ENCODE measurements at regions not wholly inside any gene's neighbourhood (a gene's known extent, or its start where the extent isn't known, plus 50 kb on each side); places are given as distances from the start of the nearest gene placed in this dataset.
"Not testable (repeated sequence)": the region's sequence is repeated elsewhere in the genome, so short reads cannot be mapped to it uniquely, and the experiment has no call there.

DNA sequence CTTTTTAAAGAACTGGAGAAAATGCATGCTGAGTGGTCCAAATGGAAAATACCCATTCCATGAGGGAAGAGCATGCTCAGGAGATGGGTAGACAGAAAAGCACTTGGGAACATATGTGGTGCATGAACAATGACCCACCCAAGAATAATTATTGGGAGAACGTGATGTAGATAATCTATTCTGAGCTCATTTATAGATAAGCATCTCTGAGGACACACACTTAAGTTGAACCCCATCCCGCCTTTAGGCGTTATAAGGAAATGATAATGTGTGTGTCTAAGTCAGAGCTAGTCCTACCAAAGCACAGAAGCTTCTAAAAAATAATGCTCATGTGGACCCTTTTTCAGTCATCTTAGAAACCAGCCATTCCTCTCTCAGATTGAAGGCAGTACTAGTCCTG is 189.9 kb downstream of the KTN1 start:
- ATAC-seq, result no peak

GRCh38 chr14:55771242-55771981 is 191.4 kb downstream of the KTN1 start:
- no peak for ATAC-seq

GRCh38 chr14:55772486-55772885 is 192.5 kb downstream of the KTN1 start:
- ATAC-seq, result no peak

DNA sequence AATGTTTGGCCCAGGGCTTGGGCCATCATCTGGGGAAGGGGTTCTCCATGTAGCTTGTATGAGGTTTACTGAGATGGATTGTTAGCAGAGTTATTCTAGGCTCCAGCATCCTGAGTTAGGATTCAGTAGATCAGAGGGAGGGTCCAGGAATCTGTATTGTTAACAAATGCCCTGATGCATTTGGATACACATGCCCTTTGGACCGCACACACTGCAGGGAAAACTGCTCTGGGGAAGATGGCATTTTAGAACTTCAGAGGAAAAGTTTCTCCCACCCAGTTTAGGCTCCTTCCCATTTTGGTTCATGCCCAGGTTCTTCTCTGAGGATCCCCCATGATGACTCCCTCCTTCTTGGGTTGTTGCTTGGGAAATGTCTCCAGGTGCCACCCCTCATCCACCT is 193.3 kb downstream of the KTN1 start:
- ATAC-seq, result no peak

DNA sequence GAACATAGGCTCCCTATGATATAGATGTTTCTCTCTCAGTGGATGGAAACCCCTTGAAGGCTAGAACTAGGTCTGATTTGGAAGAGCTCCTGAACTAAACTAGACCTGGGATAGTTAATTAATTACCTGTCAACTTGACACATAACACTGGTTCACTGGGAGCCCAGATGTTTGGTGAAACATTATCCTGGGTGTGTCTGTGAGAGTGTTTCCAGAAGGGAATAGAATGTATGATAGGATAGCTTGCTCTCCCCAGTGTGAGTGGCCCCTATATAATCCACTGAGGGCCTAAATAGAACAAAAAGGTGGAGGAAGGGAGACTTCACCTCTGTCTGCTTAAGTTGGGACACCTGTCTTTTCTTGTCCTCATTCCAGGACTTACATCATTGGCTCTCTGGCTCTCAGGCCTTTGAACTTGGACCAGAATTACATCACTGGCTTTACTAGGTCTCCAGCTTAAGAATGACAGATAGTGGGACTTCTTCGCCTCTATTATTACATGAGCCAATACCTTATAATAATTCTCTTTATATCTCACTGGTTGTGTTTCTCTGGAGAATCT is 194.1 kb downstream of the KTN1 start:
- ATAC-seq, result no peak

- ATAC-seq, result no peak
These were observed 197.9 kb downstream of the KTN1 start for GRCh38 chr14:55777877-55778276.

- peak; percentile 89 for ATAC-seq
These were observed 200.3 kb downstream of the KTN1 start for GRCh38 chr14:55780156-55780946.

DNA sequence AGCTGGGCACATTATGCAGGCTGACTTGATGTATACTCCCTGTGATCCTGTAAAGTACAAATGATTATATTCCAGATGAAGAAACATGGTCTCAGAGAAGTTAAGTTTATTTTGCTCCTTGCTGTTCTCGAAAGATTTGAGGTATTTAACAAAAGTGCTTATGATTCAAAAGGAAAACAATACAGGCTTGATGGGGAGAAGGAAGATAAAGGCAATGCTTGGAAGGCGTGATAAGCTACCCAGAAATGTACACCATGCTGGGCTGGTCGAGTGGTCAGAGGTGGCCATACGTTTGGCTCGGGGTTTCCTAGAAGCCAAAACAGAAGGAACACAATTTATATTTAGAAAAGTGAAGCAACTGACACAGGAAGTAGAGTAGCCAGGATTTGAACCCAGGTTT is 201.0 kb downstream of the KTN1 start:
- ATAC-seq, result no peak

- ATAC-seq, result no peak
These were observed 202.2 kb downstream of the KTN1 start for GRCh38 chr14:55782166-55782565.

DNA sequence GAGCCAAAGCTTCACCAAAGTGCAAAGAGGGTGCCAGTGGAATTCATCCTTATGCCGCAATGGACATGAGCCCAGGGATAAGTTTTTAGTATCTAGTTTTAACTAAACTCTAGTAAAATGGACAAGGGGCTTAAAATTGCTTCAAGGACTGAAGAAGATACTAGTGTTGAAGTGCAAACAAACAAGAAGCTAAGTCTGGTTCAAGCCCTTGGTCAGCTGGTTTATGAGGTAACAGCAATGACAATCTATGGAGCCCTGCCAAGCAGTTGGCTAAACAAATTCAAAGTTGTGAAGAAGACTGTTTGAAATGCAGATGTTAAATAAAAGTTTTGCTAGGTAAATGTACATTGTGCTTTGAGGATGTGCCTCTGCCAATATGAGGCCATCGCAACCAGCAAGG is 209.4 kb downstream of the KTN1 start:
- ATAC-seq, result no peak

GRCh38 chr14:55794655-55795595 is 214.9 kb downstream of the KTN1 start:
- peak; percentile 88 for ATAC-seq

GRCh38 chr14:55796513-55796912 is 216.5 kb downstream of the KTN1 start:
- not testable (repeated sequence) for ATAC-seq

- no peak for ATAC-seq
These were observed 218.4 kb downstream of the KTN1 start for GRCh38 chr14:55798406-55798805.

- no peak for ATAC-seq
These were observed 219.6 kb downstream of the KTN1 start for GRCh38 chr14:55799508-55800095.

DNA sequence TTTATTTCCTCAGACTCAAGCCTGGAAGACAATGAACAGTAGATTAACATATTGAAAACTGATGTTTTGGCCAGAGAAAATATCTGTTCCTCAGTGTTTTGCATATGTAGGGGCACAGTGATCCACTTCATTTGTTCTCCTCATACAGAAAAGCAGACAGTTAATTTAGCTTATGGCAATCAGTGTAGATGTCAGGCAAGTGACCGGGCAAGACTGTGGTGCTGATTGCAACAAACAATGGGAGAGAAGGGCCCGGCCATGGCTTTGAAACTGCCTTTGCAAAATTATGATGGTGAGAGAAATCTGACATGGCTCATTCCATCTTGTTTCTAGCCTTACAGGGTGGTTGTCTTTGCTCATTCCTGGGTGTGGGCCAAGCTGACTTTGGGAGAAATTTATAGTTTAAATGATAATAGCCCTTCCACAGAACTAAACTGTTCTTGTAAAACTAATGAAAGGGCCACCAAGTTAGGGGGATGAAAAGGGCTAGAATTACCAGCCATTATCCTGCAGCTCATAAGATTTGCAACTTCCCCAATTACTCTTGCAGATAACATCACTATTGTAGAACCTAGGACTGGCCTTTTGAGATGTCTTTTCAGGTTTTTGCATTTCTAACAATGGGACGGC is 220.3 kb downstream of the KTN1 start:
- no peak for ATAC-seq

- no peak for ATAC-seq
These were observed 221.1 kb downstream of the KTN1 start for GRCh38 chr14:55801121-55801520.

DNA sequence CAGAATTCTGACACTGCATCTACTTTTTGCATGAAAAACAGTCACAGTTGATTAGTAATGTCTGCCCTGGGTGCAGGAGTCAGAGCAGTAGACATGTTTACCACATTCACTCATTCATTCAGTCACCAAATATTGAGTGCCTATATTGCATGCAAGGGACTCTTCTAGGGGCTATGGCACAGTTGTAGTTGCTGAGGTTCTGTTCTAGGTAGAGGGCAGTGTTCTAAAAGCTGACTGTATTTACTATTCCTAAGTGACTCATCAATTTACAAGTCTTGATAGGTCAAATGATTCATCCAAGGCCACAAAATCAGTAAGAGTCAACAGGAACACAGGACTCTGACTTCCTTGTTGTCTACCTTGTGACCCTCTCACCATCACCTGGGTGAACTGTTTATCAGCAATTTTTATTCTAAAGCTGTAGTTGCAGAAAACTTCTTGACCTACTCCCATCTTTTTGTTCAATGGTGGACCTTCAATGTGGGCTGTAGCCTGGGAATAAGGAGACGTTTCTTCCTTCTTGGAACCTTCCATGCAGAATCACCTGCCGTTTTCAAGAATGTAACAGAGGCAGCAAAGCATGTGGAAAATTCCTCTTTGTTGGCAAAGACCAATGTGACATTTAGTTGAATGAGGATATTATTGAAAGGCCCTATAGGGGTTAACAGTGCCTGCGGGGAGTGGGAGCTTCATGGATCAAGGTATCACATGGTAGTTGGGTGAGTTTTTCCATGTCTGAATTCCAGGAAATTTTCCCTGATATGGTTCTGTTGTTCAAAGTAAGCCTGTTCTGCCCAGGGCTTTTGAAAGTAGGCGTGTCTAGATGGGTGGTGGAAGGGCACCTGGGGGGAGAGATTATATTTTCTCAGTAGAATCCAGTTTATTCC is 223.2 kb downstream of the KTN1 start:
- ATAC-seq, result peak; percentile 75

DNA sequence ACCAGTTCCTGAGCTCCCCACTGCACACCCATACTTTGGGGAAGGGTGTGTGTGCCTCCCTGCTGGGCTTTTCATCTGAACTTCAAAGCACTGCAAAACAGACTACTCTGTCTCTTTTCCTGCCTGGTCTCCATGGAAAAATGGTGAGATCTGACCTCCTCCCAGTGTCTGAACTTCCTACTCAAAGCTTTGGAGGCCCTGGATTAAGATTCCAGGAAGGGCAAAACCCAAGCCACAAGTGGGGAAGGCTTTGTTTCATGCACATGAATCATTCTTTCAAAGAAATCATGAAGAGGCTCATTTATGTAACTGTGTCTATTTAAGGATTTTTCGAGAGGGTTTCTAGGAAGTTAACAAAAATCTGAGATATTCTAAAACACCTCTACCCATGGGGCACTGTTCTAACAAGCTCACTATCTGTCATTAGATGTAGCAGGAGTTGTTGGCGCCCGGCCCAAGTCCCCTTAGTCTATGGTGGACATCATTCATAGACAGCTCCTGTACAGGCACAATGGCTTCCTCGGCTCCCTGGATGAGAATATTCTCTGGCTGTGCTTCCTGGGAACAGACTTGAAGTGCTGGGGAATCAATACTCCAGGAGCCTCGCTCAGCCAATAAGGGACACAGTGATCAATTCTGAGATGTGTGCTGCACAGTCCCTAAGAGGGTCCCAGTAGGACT is 224.0 kb downstream of the KTN1 start:
- no peak for ATAC-seq

DNA sequence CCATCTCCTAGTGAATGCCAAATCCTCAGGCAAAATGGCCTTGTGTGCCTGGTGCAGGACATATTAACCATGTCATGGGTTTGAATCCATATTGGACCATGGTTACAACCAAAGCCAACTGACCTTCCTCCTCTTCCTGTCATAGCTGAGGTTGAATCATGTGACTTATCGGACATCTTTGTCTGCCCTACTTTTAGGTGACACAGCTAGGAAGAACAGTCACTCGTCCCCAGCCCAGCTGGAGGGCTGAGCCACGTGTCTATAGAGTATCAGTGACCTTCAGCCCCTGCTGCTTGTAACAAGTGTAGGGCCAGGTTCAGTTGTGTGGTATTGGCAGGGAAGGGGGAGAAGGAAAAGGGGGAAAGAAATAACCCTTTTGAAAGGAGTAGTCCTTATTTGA is 225.2 kb downstream of the KTN1 start:
- ATAC-seq, result no peak
